ENCODE measurements at regions not wholly inside any gene's neighbourhood (a gene's known extent, or its start where the extent isn't known, plus 50 kb on each side); places are given as distances from the start of the nearest gene placed in this dataset.

DNA sequence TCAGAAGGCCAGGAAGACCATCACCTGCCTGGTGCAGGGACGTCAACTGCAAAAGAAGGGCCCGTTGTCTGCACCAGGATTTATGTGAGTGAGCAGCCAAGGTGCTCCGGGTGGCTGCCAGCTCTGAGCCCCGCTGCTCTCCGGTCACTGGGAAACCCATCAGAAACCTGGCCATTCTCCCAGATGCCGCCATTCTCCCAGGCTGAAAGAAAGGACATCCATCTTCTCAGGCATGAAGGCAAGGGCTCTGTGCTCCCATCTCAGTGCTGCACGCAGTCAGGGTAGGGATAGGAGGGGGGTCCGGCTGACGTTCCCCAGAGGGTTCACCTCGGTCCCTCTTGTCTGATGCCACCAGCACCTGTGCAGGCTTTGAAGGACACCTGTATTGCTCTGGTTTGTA is 158.4 kb downstream of the ERCC6L2 start:
- no peak overlapping the region for H3K27ac ChIP-seq (ENCODE audit: low read length)
- no peak overlapping the region for H2AFZ ChIP-seq (ENCODE audit: low read depth, low read length)
- no peaks in the 10 kb centered on the region for H3F3A ChIP-seq (ENCODE audit: insufficient read depth, low read length, poor library complexity, severe bottlenecking)
- H4K20me1 ChIP-seq (ENCODE audit: insufficient read depth): no peaks in the 10 kb centered on the region
- H3K9ac ChIP-seq (ENCODE audit: low read length): no peak overlapping the region
- no peak overlapping the region for H3K4me3 ChIP-seq (ENCODE audit: low read length)
- TF ChIP-seq, protein P1, sequence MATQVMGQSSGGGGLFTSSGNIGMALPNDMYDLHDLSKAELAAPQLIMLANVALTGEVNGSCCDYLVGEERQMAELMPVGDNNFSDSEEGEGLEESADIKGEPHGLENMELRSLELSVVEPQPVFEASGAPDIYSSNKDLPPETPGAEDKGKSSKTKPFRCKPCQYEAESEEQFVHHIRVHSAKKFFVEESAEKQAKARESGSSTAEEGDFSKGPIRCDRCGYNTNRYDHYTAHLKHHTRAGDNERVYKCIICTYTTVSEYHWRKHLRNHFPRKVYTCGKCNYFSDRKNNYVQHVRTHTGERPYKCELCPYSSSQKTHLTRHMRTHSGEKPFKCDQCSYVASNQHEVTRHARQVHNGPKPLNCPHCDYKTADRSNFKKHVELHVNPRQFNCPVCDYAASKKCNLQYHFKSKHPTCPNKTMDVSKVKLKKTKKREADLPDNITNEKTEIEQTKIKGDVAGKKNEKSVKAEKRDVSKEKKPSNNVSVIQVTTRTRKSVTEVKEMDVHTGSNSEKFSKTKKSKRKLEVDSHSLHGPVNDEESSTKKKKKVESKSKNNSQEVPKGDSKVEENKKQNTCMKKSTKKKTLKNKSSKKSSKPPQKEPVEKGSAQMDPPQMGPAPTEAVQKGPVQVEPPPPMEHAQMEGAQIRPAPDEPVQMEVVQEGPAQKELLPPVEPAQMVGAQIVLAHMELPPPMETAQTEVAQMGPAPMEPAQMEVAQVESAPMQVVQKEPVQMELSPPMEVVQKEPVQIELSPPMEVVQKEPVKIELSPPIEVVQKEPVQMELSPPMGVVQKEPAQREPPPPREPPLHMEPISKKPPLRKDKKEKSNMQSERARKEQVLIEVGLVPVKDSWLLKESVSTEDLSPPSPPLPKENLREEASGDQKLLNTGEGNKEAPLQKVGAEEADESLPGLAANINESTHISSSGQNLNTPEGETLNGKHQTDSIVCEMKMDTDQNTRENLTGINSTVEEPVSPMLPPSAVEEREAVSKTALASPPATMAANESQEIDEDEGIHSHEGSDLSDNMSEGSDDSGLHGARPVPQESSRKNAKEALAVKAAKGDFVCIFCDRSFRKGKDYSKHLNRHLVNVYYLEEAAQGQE (IDR thresholded peaks at IDR 0.05; ENCODE audit: borderline replicate concordance): no peak
- TF ChIP-seq EP300 (conservative IDR thresholded peaks at IDR 0.05; ENCODE audit: poor library complexity, severe bottlenecking) (no peak), TAF1 (IDR thresholded peaks at IDR 0.05; ENCODE audit: low read depth) (no peak), POLR2AphosphoS5 (IDR thresholded peaks at IDR 0.05) (no peak)
- TF ChIP-seq, protein P2, sequence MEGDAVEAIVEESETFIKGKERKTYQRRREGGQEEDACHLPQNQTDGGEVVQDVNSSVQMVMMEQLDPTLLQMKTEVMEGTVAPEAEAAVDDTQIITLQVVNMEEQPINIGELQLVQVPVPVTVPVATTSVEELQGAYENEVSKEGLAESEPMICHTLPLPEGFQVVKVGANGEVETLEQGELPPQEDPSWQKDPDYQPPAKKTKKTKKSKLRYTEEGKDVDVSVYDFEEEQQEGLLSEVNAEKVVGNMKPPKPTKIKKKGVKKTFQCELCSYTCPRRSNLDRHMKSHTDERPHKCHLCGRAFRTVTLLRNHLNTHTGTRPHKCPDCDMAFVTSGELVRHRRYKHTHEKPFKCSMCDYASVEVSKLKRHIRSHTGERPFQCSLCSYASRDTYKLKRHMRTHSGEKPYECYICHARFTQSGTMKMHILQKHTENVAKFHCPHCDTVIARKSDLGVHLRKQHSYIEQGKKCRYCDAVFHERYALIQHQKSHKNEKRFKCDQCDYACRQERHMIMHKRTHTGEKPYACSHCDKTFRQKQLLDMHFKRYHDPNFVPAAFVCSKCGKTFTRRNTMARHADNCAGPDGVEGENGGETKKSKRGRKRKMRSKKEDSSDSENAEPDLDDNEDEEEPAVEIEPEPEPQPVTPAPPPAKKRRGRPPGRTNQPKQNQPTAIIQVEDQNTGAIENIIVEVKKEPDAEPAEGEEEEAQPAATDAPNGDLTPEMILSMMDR (IDR thresholded peaks at IDR 0.05; ENCODE audit: poor library complexity, severe bottlenecking): no peak
- no peaks in the 10 kb centered on the region for H3K9me2 ChIP-seq (ENCODE audit: insufficient read depth, low read length)
- no peaks in the 10 kb centered on the region for H3K9me3 ChIP-seq (ENCODE audit: low read length)
- H3K36me3 ChIP-seq (ENCODE audit: insufficient read depth, low read length): no peaks in the 10 kb centered on the region
- no peak overlapping the region for H3K4me2 ChIP-seq (ENCODE audit: low read length)
- no peaks in the 10 kb centered on the region for H3K27me3 ChIP-seq (ENCODE audit: insufficient read depth, low read depth, low read length)
- H3K79me2 ChIP-seq (replicated peaks; ENCODE audit: insufficient read depth, low read length): no peaks in the 10 kb centered on the region

DNA sequence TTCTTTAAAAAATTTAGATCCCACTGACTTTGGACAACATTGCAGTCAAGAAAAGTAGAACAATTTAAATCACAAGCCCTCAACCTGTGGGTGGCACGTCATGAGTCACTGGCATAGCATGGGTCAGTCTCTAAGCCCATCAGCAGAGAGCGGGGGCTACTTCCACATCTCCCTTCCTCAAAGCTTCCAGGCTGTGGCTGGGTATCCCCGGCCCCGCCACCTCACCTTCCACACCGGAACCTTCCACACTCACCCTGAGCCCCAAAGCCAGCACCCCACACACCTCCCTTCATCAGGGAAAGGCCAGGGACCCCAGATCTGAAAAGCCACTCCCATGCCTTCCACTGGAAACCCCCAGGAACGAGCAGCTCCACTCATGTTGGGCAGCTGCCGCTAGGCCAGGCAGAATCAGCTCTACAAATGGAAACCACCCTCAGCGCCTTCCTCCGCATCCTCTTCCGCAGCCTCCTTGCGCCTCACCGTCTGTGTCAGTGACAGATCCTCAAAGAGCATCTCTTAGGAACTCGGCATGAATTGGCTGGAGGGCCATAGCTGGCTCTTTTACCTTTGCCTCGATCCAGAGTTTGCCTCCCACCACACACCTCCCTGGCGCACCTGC is 156.5 kb downstream of the ERCC6L2 start:
- Histone ChIP-seq H3K36me3 (ENCODE audit: insufficient read depth, low read length) (no peaks in the 10 kb centered on the region), H2AFZ (ENCODE audit: low read depth, low read length) (no peak overlapping the region), H3K9ac (ENCODE audit: low read length) (no peak overlapping the region), H3K9me3 (ENCODE audit: low read length) (no peaks in the 10 kb centered on the region), H3K4me3 (ENCODE audit: low read length) (no peak overlapping the region), H3F3A (ENCODE audit: insufficient read depth, low read length, poor library complexity, severe bottlenecking) (no peaks in the 10 kb centered on the region), H3K79me2 (replicated peaks; ENCODE audit: insufficient read depth, low read length) (no peaks in the 10 kb centered on the region), H3K9me2 (ENCODE audit: insufficient read depth, low read length) (no peaks in the 10 kb centered on the region), H3K27me3 (ENCODE audit: insufficient read depth, low read depth, low read length) (peaks cover 14% of the 10 kb centered on the region), H4K20me1 (ENCODE audit: insufficient read depth) (no peaks in the 10 kb centered on the region), H3K27ac (ENCODE audit: low read length) (no peak overlapping the region), H3K4me2 (ENCODE audit: low read length) (no peak overlapping the region)
- no peak for TF ChIP-seq RAD21 (conservative IDR thresholded peaks at IDR 0.05)

DNA sequence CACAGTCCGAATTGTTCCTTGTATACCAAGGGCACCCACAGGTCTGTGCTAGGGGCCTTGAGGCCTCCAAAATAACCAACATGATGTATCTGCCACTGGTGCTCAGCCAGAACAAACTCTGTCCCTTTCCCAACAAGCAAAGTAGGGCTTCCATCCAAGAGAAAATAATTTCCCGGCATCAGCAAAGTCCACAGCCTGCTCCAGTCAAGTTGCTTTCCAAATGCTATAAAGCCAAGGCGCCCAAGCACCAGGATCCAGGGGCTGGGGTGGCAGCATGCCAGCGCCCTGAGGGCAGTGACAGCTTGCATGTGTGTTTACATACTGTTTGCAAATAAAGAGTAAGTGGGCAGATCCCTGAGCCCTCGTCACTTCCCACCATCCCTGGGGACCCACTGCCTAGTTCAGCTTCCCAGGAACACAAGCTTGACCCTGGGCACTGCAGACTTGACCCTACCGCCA is 155.9 kb downstream of the ERCC6L2 start:
- H3K4me3 ChIP-seq (ENCODE audit: low read length): no peak overlapping the region
- H3K9ac ChIP-seq (ENCODE audit: low read length): no peak overlapping the region
- H3K27me3 ChIP-seq (ENCODE audit: insufficient read depth, low read depth, low read length): peaks cover 20% of the 10 kb centered on the region
- no peak overlapping the region for H2AFZ ChIP-seq (ENCODE audit: low read depth, low read length)
- no peak overlapping the region for H3K27ac ChIP-seq (ENCODE audit: low read length)
- H3K9me3 ChIP-seq (ENCODE audit: low read length): no peaks in the 10 kb centered on the region
- TF ChIP-seq EZH2 (IDR thresholded peaks at IDR 0.05; ENCODE audit: borderline replicate concordance, insufficient read depth, low read length, poor library complexity, severe bottlenecking) (no peak), MXI1 (conservative IDR thresholded peaks at IDR 0.05; ENCODE audit: poor library complexity, severe bottlenecking) (no peak), SMC3 (conservative IDR thresholded peaks at IDR 0.05; ENCODE audit: poor library complexity) (no peak), POLR2AphosphoS5 (IDR thresholded peaks at IDR 0.05) (no peak), EP300 (conservative IDR thresholded peaks at IDR 0.05; ENCODE audit: poor library complexity, severe bottlenecking) (no peak), TAF1 (IDR thresholded peaks at IDR 0.05; ENCODE audit: low read depth) (no peak)
- TF ChIP-seq, protein P2 (IDR thresholded peaks at IDR 0.05; ENCODE audit: poor library complexity, severe bottlenecking): no peak
- H4K20me1 ChIP-seq (ENCODE audit: insufficient read depth): no peaks in the 10 kb centered on the region
- no peaks in the 10 kb centered on the region for H3F3A ChIP-seq (ENCODE audit: insufficient read depth, low read length, poor library complexity, severe bottlenecking)
- no peak overlapping the region for H3K4me2 ChIP-seq (ENCODE audit: low read length)
- no peaks in the 10 kb centered on the region for H3K9me2 ChIP-seq (ENCODE audit: insufficient read depth, low read length)
- H3K36me3 ChIP-seq (ENCODE audit: insufficient read depth, low read length): no peaks in the 10 kb centered on the region
- H3K79me2 ChIP-seq (replicated peaks; ENCODE audit: insufficient read depth, low read length): no peaks in the 10 kb centered on the region

Data from neural cell (in vitro differentiated cells).